ENCODE measurements at regions not wholly inside any gene's neighbourhood (a gene's known extent, or its start where the extent isn't known, plus 50 kb on each side); places are given as distances from the start of the nearest gene placed in this dataset.
A peak's percentile ranks its signal among the peaks of the same experiment; 100 is the strongest.

DNA sequence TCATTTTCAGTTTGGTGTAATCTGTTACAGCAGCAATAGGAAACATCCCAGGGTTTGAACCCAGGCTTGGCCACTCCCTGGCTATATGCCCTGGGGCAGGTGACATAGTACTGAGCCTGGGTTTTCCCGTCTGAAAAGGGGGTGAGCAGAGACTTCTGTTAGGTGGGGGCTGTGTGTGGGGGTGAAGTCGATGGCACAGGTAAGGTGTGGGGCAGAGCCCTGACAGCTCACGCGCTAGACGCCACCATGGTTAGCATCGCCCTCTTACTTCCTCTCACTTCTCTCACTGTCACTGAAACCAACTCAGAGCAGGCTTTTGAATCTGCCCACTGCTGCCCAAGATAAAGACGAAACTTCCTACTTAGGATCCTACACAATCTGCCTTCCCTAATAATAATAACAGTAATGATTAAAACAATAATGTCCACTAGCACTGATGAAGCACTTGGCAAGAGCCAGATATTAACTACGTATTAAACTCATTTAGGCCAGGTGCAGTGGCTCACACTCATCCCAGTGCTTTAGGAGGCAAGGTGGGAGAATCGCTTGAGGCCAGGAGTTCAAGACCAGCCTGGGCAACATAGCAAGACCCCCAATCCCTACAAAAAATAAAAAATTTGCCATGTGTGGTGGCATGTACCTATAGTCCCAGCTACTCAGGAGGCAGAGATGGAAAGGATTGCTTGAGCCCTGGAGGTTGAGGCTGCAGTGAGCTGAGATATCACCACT lies 117.9 kb upstream of the PTPN1 start:
- Mint-ChIP-seq H3K27me3 (ENCODE audit: insufficient read depth) (no peaks in the 10 kb centered on the region; the same call in 1 of the 2 replicates), H3K27ac (no peak overlapping the region), H3K4me3 (no peak overlapping the region), H3K9me3 (no peaks in the 10 kb centered on the region), H3K36me3 (ENCODE audit: low read depth) (no peaks in the 10 kb centered on the region), H3K4me1 (ENCODE audit: low read depth) (peaks cover 23% of the 10 kb centered on the region)
- TF ChIP-seq, protein P1, sequence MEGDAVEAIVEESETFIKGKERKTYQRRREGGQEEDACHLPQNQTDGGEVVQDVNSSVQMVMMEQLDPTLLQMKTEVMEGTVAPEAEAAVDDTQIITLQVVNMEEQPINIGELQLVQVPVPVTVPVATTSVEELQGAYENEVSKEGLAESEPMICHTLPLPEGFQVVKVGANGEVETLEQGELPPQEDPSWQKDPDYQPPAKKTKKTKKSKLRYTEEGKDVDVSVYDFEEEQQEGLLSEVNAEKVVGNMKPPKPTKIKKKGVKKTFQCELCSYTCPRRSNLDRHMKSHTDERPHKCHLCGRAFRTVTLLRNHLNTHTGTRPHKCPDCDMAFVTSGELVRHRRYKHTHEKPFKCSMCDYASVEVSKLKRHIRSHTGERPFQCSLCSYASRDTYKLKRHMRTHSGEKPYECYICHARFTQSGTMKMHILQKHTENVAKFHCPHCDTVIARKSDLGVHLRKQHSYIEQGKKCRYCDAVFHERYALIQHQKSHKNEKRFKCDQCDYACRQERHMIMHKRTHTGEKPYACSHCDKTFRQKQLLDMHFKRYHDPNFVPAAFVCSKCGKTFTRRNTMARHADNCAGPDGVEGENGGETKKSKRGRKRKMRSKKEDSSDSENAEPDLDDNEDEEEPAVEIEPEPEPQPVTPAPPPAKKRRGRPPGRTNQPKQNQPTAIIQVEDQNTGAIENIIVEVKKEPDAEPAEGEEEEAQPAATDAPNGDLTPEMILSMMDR (IDR thresholded peaks at IDR 0.05): no peak
- no peak for DNase-seq

DNA sequence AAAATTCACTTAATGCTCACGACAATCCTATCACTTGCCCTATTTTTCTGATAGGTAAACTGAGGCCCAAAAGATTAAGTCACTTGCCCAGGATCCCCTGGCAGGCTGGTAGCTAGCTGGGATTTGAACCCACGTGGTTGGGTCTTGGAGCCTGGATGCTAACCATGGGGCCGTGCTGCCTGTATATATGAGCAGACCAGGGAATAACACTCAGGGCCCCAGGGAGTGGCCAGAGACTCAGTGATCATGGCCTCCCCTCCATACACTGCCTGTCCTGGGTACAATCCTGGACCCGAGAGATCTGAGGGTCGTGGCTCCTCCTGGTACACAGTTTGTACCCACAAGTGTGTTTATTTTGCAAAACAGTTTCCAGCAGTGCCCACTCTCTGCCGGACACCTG lies 116.9 kb upstream of the PTPN1 start:
- Mint-ChIP-seq H3K4me1 (ENCODE audit: low read depth) (peaks cover 18% of the 10 kb centered on the region), H3K4me3 (no peak overlapping the region), H3K27ac (no peak overlapping the region), H3K9me3 (no peaks in the 10 kb centered on the region), H3K27me3 (ENCODE audit: insufficient read depth) (no peaks in the 10 kb centered on the region; the same call in 1 of the 2 replicates), H3K36me3 (ENCODE audit: low read depth) (no peaks in the 10 kb centered on the region)
- TF ChIP-seq, protein P1 (IDR thresholded peaks at IDR 0.05): no peak
- DNase-seq: no peak

DNA sequence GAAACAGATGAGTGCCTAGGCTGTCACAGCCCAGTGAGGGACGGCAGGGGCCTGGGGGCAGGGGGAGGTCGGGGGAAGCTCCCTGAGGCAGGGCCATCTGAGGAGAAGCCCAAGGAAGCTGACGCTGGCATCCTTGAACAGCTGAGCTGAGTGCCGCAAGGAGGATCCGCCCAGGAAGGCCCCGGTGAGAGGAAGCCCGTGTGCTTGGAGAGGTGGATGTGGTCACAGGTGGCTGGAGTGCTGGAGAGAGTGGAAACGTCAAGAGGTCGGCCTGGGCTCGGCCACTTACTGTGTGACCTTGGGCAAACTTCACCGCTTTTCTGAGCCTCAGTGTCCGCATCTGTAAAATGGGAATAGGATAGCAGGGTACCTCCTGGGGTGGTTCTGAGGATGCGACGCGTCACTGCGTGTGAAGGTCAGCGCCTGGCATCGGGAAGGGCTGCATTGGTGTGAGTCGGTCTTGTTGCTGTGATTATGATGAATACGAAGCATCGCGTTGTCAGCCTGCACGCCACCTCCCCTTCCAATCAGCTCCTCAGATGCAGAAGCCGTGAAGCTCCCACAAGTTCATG lies 116.1 kb upstream of the PTPN1 start:
- no peaks in the 10 kb centered on the region for H3K36me3 Mint-ChIP-seq (ENCODE audit: low read depth)
- no peak overlapping the region for H3K4me3 Mint-ChIP-seq
- H3K9me3 Mint-ChIP-seq: no peaks in the 10 kb centered on the region
- TF ChIP-seq, protein P1 (IDR thresholded peaks at IDR 0.05): no peak
- no peak for DNase-seq
- no peaks in the 10 kb centered on the region; the same call in 1 of the 2 replicates for H3K27me3 Mint-ChIP-seq (ENCODE audit: insufficient read depth)
- peaks cover 19% of the 10 kb centered on the region for H3K4me1 Mint-ChIP-seq (ENCODE audit: low read depth)
- H3K27ac Mint-ChIP-seq: no peak overlapping the region

DNA sequence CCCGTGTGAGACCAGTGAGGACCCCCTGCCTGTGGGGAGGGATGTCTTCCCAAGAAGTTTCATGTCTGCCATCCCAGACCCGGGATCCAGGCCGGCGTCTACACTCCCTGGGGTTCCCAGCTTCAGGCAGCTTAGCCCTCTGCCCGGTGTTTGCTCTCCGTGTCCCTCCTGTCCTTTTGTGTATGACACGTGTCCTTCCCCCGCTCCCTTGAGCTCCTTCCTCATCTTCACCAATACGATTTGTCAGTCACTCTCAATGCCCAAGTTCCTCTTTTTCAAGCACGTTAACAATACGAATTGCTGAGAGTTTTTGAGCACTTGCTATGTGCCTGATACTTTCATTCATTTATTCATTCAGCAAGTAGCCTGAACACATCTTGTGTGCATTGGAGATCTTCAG lies 115.6 kb upstream of the PTPN1 start:
- TF ChIP-seq, protein P1 (IDR thresholded peaks at IDR 0.05): no peak
- Mint-ChIP-seq H3K27ac (no peak overlapping the region), H3K4me1 (ENCODE audit: low read depth) (peaks cover 24% of the 10 kb centered on the region), H3K9me3 (no peaks in the 10 kb centered on the region), H3K36me3 (ENCODE audit: low read depth) (no peaks in the 10 kb centered on the region), H3K27me3 (ENCODE audit: insufficient read depth) (no peaks in the 10 kb centered on the region; the same call in 1 of the 2 replicates), H3K4me3 (no peak overlapping the region)
- no peak for DNase-seq

DNA sequence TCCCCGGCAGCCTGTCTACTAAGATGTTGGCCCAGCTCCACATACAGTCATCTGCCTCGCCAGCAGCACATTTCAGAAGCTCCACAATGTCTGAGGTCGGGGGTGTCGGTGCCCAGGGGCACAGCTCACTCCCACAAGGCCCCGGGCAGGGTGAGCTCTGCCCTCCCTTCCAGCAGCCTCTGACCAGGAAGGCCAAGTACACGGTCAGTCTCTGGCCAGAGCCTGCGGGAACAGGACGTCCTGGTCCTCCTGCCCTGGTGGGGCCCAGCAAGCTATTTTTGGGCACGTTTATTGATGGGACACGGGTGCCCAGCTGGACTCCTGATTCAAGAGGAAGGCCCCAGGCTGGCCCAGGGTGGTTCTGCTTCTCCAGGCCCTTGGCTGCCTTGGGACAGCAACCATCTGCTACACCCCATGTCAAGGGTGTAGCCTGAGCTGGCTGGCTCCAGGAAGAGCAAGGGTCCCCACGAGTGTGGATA lies 114.9 kb upstream of the PTPN1 start:
- no peaks in the 10 kb centered on the region; the same call in 1 of the 2 replicates for H3K27me3 Mint-ChIP-seq (ENCODE audit: insufficient read depth)
- no peak overlapping the region for H3K27ac Mint-ChIP-seq
- no peaks in the 10 kb centered on the region for H3K9me3 Mint-ChIP-seq
- H3K36me3 Mint-ChIP-seq (ENCODE audit: low read depth): no peaks in the 10 kb centered on the region
- peaks cover 31% of the 10 kb centered on the region for H3K4me1 Mint-ChIP-seq (ENCODE audit: low read depth)
- H3K4me3 Mint-ChIP-seq: no peak overlapping the region
- DNase-seq: peak; percentile 42
- TF ChIP-seq, protein P1 (IDR thresholded peaks at IDR 0.05): no peak

Measured in HFFc6 (cell line).